IPS-NIHi7 (cell line): ENCODE measurements at regions not wholly inside any gene's neighbourhood (a gene's known extent, or its start where the extent isn't known, plus 50 kb on each side); places are given as distances from the start of the nearest gene placed in this dataset.
"Not testable (repeated sequence)": the region's sequence is repeated elsewhere in the genome, so short reads cannot be mapped to it uniquely, and the experiment has no call there.

Experiments
- DNase-seq: peaks from one replicate; pipeline ENCODE4 v3.0.0; 2012; ENCODE audit warnings: mixed read lengths; ENCODE audit errors: extremely low spot score

GRCh38 chr21:28084951-28085350, 907.7 kb downstream of the LTN1 start:
- no peak for DNase-seq

- DNase-seq = peak; percentile 11
These were observed 909.3 kb downstream of the LTN1 start for GRCh38 chr21:28083350-28083749.

- DNase-seq = no peak
These were observed 914.6 kb downstream of the LTN1 start for GRCh38 chr21:28078126-28078525.

- no peak for DNase-seq
These were observed 918.0 kb downstream of the LTN1 start for GRCh38 chr21:28074676-28075075.

- DNase-seq = no peak
These were observed 920.1 kb downstream of the LTN1 start for GRCh38 chr21:28072601-28073000.

GRCh38 chr21:28069450-28069923, 923.2 kb downstream of the LTN1 start:
- peak; percentile 18 for DNase-seq

GRCh38 chr21:28068455-28069358, 924.0 kb downstream of the LTN1 start:
- peak; percentile 14 for DNase-seq

- no peak for DNase-seq
These were observed 925.9 kb downstream of the LTN1 start for GRCh38 chr21:28066596-28067387.

GRCh38 chr21:28066076-28066475, 926.6 kb downstream of the LTN1 start:
- no peak for DNase-seq

- no peak for DNase-seq
These were observed 929.1 kb downstream of the LTN1 start for GRCh38 chr21:28063241-28064216.

- not testable (repeated sequence) for DNase-seq
These were observed 939.7 kb downstream of the LTN1 start for GRCh38 chr21:28052956-28053355.

- not testable (repeated sequence) for DNase-seq
These were observed 941.0 kb downstream of the LTN1 start for GRCh38 chr21:28051649-28052048.

- DNase-seq = not testable (repeated sequence)
These were observed 957.0 kb downstream of the LTN1 start for GRCh38 chr21:28035692-28036091.

- not testable (repeated sequence) for DNase-seq
These were observed 957.8 kb downstream of the LTN1 start for GRCh38 chr21:28034916-28035315.

- not testable (repeated sequence) for DNase-seq
These were observed 958.3 kb downstream of the LTN1 start for GRCh38 chr21:28034334-28034733.

- DNase-seq = not testable (repeated sequence)
These were observed 960.0 kb downstream of the LTN1 start for GRCh38 chr21:28032652-28033051.

GRCh38 chr21:28031066-28031465, 961.6 kb downstream of the LTN1 start:
- DNase-seq = not testable (repeated sequence)

GRCh38 chr21:28025111-28025510, 967.6 kb downstream of the LTN1 start:
- no peak for DNase-seq

- DNase-seq = no peak
These were observed 973.7 kb downstream of the LTN1 start for GRCh38 chr21:28018741-28019669.

- DNase-seq = no peak
These were observed 974.5 kb downstream of the LTN1 start for GRCh38 chr21:28018213-28018612.
